ENCODE measurements at regions not wholly inside any gene's neighbourhood (a gene's known extent, or its start where the extent isn't known, plus 50 kb on each side); places are given as distances from the start of the nearest gene placed in this dataset.

DNA sequence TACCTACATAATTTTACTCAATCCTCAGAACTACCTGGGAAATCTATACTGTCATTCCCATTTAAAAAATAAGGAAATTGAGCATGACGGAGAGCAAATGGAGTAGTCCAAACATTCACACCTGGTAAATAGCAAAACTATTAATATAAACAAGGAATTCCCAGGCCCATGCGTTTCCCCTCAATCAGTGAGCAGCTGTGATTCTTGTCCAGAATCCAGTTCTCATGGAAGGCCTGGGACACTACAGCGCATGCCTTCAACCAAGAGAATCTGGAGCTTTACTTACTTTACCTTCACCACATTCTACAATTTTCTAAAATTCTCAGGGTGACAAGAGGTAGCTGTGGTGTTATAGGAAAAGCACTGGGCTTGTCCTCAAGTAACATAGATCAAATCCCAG, 259.0 kb downstream of the LRATD1 start:
- Histone ChIP-seq H2AFZ (ENCODE audit: low read depth, low read length) (no peak overlapping the region), H3K36me3 (replicated peaks; ENCODE audit: low read depth, low read length) (no peaks in the 10 kb centered on the region), H3K4me3 (ENCODE audit: low read length) (no peak overlapping the region), H3K79me2 (ENCODE audit: low read length) (no peaks in the 10 kb centered on the region), H3K4me1 (ENCODE audit: low read length) (no peaks in the 10 kb centered on the region), H3K4me2 (ENCODE audit: low read length) (no peak overlapping the region), H3K9ac (ENCODE audit: low read length) (no peak overlapping the region), H3K9me3 (ENCODE audit: insufficient read depth, low read length) (no peaks in the 10 kb centered on the region), H4K20me1 (ENCODE audit: insufficient read depth, low read length) (no peaks in the 10 kb centered on the region), H3K27ac (ENCODE audit: low read length) (no peak overlapping the region), H3K27me3 (ENCODE audit: low read depth, low read length) (no peaks in the 10 kb centered on the region)
- TF ChIP-seq EZH2phosphoT487 (IDR thresholded peaks at IDR 0.05; ENCODE audit: low read depth): no peak
- no peak for TF ChIP-seq CTCF (IDR thresholded peaks at IDR 0.05; ENCODE audit: low read depth, low read length)

DNA sequence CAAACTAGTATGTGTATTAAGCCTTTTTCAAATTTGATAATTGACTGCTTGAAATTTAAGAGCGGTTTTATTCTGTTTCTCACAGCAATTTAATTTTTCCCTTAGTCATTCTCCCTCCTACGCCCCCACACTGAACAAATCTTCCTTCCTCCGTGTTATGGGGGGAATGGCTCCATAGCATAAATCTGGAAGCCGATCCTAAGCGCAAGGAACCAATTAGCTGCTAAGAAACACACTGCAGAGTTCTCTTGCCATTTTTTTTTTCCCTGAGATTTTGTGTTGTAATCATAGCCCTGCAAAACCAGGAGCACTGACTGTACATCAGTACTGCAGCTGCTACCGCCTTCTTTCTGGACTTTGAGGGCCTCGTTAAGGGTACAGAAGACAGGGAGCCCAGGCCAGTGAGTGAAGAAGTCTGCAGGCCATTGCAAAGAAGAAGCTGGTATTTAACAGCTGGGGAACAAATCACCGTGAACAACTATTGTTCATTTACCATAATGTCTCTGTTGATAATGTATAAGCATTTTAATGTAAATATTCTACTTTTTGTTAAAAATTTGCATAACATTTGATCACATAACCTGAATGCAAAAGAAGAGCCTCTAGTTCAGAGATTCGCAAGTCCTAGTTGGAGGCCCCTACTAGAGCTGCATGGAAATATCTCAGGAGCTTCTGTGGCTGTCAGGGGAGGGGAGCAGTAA, 264.0 kb downstream of the LRATD1 start:
- Histone ChIP-seq H3K9ac (ENCODE audit: low read length) (no peak overlapping the region), H4K20me1 (ENCODE audit: insufficient read depth, low read length) (no peaks in the 10 kb centered on the region), H2AFZ (ENCODE audit: low read depth, low read length) (no peak overlapping the region), H3K27me3 (ENCODE audit: low read depth, low read length) (no peaks in the 10 kb centered on the region), H3K4me2 (ENCODE audit: low read length) (no peak overlapping the region), H3K4me1 (ENCODE audit: low read length) (no peaks in the 10 kb centered on the region), H3K9me3 (ENCODE audit: insufficient read depth, low read length) (no peaks in the 10 kb centered on the region), H3K79me2 (ENCODE audit: low read length) (no peaks in the 10 kb centered on the region), H3K27ac (ENCODE audit: low read length) (no peak overlapping the region), H3K36me3 (replicated peaks; ENCODE audit: low read depth, low read length) (no peaks in the 10 kb centered on the region), H3K4me3 (ENCODE audit: low read length) (no peak overlapping the region)
- TF ChIP-seq CTCF (IDR thresholded peaks at IDR 0.05; ENCODE audit: low read depth, low read length) (no peak), EZH2phosphoT487 (IDR thresholded peaks at IDR 0.05; ENCODE audit: low read depth) (no peak)

DNA sequence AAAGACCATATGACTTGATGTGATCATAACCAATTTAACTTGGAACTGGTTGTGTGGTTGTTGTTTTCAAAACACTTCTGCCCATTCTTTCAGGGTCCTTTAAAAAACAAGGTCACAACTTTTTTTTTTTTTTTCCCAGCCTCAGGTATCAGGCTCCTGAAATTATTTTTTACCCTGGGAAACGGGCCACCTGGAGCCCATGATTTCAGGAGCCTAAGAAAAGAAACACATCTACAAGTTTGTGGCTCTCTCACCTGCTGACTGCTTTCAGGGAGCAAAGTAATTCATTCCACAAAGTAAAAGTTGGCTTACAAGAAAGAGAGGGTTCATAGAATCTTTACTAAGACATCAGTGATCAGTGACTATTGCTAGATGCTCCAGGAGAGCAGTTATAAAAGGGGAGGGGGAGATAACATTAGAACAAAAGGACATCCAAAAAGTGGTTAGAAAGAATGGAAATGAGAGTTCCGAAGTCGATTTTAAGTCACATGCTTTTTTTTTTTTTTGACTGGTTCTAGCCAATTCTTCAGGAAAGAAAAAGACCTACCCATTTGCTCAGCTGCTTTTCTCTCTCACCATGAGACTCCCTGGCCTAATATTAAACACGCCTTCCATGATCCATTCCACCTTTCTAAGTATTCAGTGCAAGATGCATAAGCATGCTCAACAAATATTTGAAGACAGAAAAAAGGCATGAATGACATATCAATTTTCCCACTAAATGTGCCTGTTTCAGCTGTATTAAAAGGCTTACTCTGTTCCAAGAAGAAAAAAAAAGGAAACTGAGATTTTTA, 267.3 kb downstream of the LRATD1 start:
- Histone ChIP-seq H3K27ac (ENCODE audit: low read length) (no peak overlapping the region), H3K4me2 (ENCODE audit: low read length) (no peak overlapping the region), H3K4me1 (ENCODE audit: low read length) (peaks cover 12% of the 10 kb centered on the region)

More for the DNA sequence above, 267.3 kb downstream of the LRATD1 start:
- H3K9ac ChIP-seq (ENCODE audit: low read length): no peak overlapping the region
- H2AFZ ChIP-seq (ENCODE audit: low read depth, low read length): no peak overlapping the region
- no peaks in the 10 kb centered on the region for H3K79me2 ChIP-seq (ENCODE audit: low read length)
- no peaks in the 10 kb centered on the region for H3K36me3 ChIP-seq (replicated peaks; ENCODE audit: low read depth, low read length)
- no peaks in the 10 kb centered on the region for H3K9me3 ChIP-seq (ENCODE audit: insufficient read depth, low read length)
- no peak for TF ChIP-seq CTCF (IDR thresholded peaks at IDR 0.05; ENCODE audit: low read depth, low read length)
- TF ChIP-seq EZH2phosphoT487 (IDR thresholded peaks at IDR 0.05; ENCODE audit: low read depth): no peak
- H3K4me3 ChIP-seq (ENCODE audit: low read length): no peak overlapping the region
- H4K20me1 ChIP-seq (ENCODE audit: insufficient read depth, low read length): no peaks in the 10 kb centered on the region
- H3K27me3 ChIP-seq (ENCODE audit: low read depth, low read length): no peaks in the 10 kb centered on the region
